Ovary (tissue), 3 donors: ENCODE measurements at regions not wholly inside any gene's neighbourhood (a gene's known extent, or its start where the extent isn't known, plus 50 kb on each side); places are given as distances from the start of the nearest gene placed in this dataset.

Experiments
- CTCF ChIP-seq, 3 donors: fragments of 450-650 bp in 2 of 3; fragments of 200-600 bp in 1 of 3; IDR thresholded peaks; one replicate each; pipeline versions ENCODE4 v1.5.1 to v1.8.0; 2016 to 2022; ENCODE audit warnings: antibody characterized with exemption in 3 of 3, mild to moderate bottlenecking in 1 of 3
- POLR2A ChIP-seq: fragments of 450-650 bp; IDR thresholded peaks from one replicate; pipeline ENCODE4 v1.6.1; 2017; ENCODE audit warnings: antibody characterized with exemption, mild to moderate bottlenecking, moderate library complexity
- donor health status: DM: no; HTN: no; CAD: no.

GRCh38 chr14:94701861-94702370 is 68.0 kb downstream of the GSC start:
- no peak for TF ChIP-seq CTCF (IDR thresholded peaks at IDR 0.05)
- TF ChIP-seq POLR2A: no peak
